Ishikawa (cell line): ENCODE measurements at regions not wholly inside any gene's neighbourhood (a gene's known extent, or its start where the extent isn't known, plus 50 kb on each side); places are given as distances from the start of the nearest gene placed in this dataset.

Experiments
- CREB1 ChIP-seq: IDR thresholded peaks from 2 replicates; pipeline ENCODE4 v1.6.1; 2012; ENCODE audit warnings: low read depth
- EP300 ChIP-seq: IDR thresholded peaks from 2 replicates; pipeline ENCODE4 v1.6.1; 2012; ENCODE audit warnings: borderline replicate concordance
- FOXM1 ChIP-seq: IDR thresholded peaks from 2 replicates; pipeline ENCODE4 v1.6.1; 2012; ENCODE audit warnings: low read depth, borderline replicate concordance
- MAX ChIP-seq: IDR thresholded peaks from 2 replicates; pipeline ENCODE4 v1.6.1; 2012
- NFIC ChIP-seq: IDR thresholded peaks from 2 replicates; pipeline ENCODE4 v1.6.1; 2012
- RAD21 ChIP-seq: IDR thresholded peaks from 2 replicates; pipeline ENCODE4 v1.6.1; 2012; ENCODE audit warnings: low read depth
- REST ChIP-seq: IDR thresholded peaks from 2 replicates; pipeline ENCODE4 v1.6.1; 2012; ENCODE audit warnings: low read depth, mild to moderate bottlenecking
- TCF12 ChIP-seq: IDR thresholded peaks from 2 replicates; pipeline ENCODE4 v1.6.1; 2012; ENCODE audit warnings: low read depth
- TEAD4 ChIP-seq: IDR thresholded peaks from 2 replicates; pipeline ENCODE4 v1.6.1; 2012
- USF1 ChIP-seq: IDR thresholded peaks from 2 replicates; pipeline ENCODE4 v1.6.1; 2012
- YY1 ChIP-seq: IDR thresholded peaks from 2 replicates; pipeline ENCODE4 v1.6.1; 2012; ENCODE audit warnings: low read depth
- ZBTB7A ChIP-seq: IDR thresholded peaks from 2 replicates; pipeline ENCODE4 v1.6.1; 2012; ENCODE audit warnings: low read depth

DNA sequence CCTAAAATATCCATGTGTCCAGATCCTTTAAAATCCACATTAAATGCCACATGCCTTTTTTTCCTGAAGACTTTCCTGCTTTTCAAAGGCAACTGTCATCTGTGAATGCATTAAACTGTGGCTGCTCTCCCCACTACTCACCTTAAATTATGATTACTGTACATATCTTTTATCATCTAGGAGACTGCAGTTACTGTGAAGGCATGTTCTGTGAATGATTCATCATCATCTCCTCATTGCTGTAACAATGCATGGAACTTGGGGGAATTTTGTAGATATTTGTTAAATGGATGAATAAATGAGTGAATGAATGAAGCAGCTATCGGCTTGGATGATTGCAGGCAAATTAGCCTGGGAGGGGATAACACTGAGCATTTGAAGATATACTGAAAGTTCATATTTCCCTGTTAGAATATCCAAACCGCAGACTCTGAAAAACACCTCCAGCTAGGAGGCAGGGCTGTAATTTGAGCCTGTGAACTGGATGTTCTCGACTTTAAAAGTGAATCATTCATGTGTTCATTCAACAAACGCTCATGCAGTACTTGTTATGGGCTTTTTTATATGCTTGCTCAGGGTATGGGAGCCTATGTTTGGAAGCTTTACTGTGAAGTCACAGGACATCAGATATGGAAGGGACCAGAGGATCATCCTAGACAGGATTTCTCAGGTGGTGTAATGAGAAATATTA, 519.2 kb downstream of the KIF4B start:
- TF ChIP-seq MAX (no peak), ZBTB7A (no peak), CREB1 (no peak), EP300 (no peak), REST (no peak), RAD21 (no peak), TCF12 (no peak), YY1 (no peak), NFIC (no peak), USF1 (no peak), TEAD4 (no peak), FOXM1 (no peak)
